GM10248 (cell line): ENCODE measurements at regions not wholly inside any gene's neighbourhood (a gene's known extent, or its start where the extent isn't known, plus 50 kb on each side); places are given as distances from the start of the nearest gene placed in this dataset.

Experiments
- CTCF ChIA-PET: fragments of 300-600 bp; sonication (Branson Sonifier 250); formaldehyde crosslinking; extraction: SDS; loops from one replicate; lab custom pipeline; 2021; ENCODE audit warnings: antibody characterized with exemption; lab: Yijun Ruan, JAX
- POLR2A ChIA-PET: fragments of 350-650 bp; sonication (Branson Sonifier 250); formaldehyde crosslinking; extraction: SDS; loops from one replicate; lab custom pipeline; 2020; ENCODE audit warnings: antibody characterized with exemption; lab: Yijun Ruan, JAX
- DNase-seq: peaks from one replicate; pipeline ENCODE4 v3.0.0; 2012; ENCODE audit errors: extremely low spot score
- TF ChIP-seq, protein P1 (sequence below): IDR thresholded peaks from 2 replicates; pipeline ENCODE4 v1.5.1; 2012; ENCODE audit warnings: mild to moderate bottlenecking, low read depth; ENCODE audit errors: extremely low read depth, missing control alignments, control extremely low read depth

DNA sequence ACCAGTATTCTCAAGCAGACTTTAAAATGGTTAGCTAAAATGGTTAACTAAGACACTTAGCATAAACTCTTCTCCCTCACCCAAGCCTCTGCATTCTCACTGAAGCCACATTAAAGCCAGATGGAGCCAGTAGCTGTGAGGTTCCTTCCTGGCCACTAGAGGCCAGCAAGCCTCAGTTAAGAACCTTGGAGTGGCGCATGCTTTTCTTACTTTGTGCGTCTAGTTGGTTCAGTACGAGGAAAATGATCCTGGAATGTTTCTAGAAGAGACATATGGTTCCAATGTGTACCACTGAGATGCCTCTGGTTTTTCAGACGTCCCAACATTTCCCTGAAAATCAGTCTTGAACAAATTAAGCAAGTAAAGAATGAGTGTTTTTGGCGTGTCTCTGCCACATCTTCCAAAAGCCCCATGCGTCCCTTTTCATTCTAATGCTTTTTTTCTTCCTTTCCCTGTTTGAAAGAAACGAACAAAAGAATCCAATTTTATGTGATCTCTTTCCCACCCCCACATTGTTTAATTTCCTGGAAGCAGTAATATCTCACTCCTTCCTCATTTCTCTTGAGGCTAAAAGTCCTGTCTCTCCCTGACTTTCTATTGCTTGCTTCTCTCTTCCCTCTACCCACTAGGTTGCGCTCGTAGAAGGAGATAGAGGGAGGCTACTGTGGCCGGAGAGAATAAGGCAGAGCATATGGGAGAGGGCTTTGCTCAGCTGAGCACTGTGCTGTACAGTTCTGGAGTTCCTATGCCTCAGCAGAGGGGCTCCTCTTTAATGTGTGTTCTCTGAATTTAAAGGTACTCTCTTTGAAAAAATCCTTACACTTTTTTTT, 82.9 kb upstream of the TAB3 start:
- DNase-seq = peak; percentile 49
- POLR2A ChIA-PET = no interaction called here

DNA sequence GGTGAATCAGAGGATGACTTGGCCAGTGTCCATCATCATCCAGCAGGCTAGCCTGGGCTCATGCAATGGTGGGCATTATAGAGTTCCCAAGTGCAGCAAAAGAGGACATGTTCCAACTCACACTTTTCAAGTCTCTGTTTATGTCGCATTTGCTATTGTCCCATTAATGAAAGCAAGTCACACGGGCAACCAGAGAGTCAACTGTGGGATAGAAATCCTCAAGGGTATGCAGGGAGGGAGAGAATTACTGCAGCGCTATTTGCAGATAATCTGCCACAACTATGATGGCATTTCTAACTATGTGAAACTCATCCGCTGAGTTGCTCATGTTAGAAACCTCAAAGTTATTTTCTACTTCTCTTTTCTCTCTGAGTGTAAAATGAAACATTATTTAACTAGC, 78.5 kb upstream of the TAB3 start:
- DNase-seq = no peak
- TF ChIP-seq, protein P1, sequence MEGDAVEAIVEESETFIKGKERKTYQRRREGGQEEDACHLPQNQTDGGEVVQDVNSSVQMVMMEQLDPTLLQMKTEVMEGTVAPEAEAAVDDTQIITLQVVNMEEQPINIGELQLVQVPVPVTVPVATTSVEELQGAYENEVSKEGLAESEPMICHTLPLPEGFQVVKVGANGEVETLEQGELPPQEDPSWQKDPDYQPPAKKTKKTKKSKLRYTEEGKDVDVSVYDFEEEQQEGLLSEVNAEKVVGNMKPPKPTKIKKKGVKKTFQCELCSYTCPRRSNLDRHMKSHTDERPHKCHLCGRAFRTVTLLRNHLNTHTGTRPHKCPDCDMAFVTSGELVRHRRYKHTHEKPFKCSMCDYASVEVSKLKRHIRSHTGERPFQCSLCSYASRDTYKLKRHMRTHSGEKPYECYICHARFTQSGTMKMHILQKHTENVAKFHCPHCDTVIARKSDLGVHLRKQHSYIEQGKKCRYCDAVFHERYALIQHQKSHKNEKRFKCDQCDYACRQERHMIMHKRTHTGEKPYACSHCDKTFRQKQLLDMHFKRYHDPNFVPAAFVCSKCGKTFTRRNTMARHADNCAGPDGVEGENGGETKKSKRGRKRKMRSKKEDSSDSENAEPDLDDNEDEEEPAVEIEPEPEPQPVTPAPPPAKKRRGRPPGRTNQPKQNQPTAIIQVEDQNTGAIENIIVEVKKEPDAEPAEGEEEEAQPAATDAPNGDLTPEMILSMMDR = no peak
- ChIA-PET POLR2A (no interaction called here), CTCF (no interaction called here)

More for the DNA sequence above, 82.9 kb upstream of the TAB3 start:
- CTCF ChIA-PET = interaction anchor here (0.7 to 1.8 kb wide), 3 partner anchors 9 to 22 kb away, joined by 3 to 11 read pairs (median 3); no protein-coding TSS in a partner anchor
- TF ChIP-seq, protein P1 = peak; percentile 67

DNA sequence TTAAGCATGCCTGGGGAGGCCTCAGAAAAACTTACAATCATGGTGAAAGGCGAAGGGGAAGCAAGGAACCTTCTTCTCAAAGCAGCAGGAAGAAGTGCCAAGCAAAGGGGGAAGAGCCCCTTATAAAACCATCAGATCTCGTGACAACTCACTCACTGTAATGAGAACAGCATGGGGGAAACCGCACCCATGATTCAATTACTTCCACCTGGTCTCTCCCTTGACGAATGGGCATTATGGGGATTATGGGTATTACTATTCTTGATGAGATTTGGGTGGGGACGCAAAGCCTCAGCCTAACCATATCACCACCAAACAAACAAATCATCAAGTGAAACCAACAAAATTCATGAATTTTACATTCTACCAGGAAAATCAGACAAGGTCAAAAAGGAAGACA, 76.7 kb upstream of the TAB3 start:
- CTCF ChIA-PET = no interaction called here
- TF ChIP-seq, protein P1 = no peak
- DNase-seq = no peak
- POLR2A ChIA-PET = no interaction called here

DNA sequence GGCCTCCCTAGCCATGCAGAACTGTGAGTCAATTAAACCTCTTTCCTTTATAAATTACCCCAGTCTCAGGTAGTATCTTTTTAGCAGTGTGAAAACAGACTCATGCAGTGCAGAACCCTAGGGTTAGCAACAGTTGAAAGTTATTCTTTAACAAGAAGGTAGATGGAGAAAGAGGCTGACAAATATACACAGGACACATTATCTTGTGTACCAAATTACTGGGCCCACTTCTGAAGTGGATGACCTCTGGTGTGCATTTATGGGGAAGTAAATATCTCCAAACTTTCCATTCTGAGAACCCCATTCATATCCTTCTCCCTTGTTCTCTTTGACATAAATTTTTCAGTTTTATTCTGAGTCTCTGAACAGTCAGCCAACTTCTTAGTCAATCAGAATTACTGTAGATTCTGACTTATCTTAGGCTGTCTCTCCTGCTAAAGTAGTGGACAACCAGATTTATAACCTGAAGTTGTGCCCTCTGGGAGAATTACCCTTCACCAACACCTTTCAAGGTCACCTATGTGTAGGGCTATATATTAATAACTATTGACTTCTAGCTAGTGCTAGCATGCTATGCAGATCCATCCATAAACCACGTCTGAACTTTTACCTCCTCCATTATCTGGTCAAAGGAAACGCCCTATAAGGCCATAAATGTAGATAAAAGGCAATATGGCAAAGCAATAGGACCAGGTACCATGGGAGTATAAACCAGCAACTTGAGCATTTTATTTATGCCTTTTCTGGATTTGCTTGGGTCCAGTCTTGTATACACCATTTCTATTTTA, 72.5 kb upstream of the TAB3 start:
- no peak for DNase-seq
- TF ChIP-seq, protein P1 = no peak
- CTCF ChIA-PET = no interaction called here
- POLR2A ChIA-PET = no interaction called here

DNA sequence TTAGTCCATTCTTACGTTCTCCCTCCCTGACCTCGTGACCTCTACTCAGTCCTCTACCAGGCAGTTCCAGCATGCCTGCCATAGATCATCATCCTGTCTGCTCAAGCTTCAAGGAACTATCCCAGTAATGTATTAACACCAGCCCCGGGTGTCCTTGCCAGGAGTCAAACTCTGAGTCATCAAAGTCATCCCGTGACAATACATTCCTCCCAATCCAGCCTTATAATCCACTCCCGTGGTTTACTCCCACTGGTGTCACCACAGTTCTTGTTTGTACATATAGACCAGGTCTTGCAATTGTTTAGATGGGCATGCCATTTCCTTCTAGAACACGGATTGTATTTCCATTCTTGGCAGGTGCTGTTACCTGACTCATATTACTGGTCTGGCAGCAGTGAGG, 68.7 kb upstream of the TAB3 start:
- POLR2A ChIA-PET = no interaction called here
- no peak for DNase-seq
- CTCF ChIA-PET = no interaction called here
- TF ChIP-seq, protein P1 = no peak

DNA sequence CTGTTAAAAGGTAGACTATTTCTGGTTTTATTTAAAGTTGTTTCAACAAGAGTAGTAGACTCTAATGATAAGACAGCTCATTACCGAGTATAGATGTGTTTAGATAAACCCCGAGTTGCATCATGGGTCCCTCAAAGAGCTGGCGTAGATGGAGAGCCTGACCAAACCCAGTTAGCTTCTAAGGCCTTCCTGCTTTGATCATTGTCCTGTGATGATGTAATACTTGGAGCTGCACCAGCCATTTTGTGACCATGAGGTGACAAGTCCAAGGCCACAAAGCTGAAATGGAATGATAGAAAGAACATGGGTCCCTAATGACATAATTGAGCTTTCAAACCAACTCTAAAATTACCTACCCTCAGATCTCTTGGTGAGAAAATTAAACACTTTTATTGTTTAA, 66.6 kb upstream of the TAB3 start:
- ChIA-PET CTCF (interaction anchor here (1.3 kb wide), 1 partner anchor 18 kb away, joined by 3 read pairs; no protein-coding TSS in a partner anchor), POLR2A (no interaction called here)
- no peak for DNase-seq
- TF ChIP-seq, protein P1 = no peak
